Activated CD4-positive, alpha-beta memory T cell treated with anti-CD3 and anti-CD28 coated beads, Interleukin-2, amount 10 ng/mL, durations not matched to agents 7 days and 5 days (primary cell): ENCODE measurements at regions not wholly inside any gene's neighbourhood (a gene's known extent, or its start where the extent isn't known, plus 50 kb on each side); places are given as distances from the start of the nearest gene placed in this dataset.
"Not testable (repeated sequence)": the region's sequence is repeated elsewhere in the genome, so short reads cannot be mapped to it uniquely, and the experiment has no call there.

Experiments used
- CTCF ChIA-PET: fragments of 350-600 bp; sonication (Branson Sonifier 250); formaldehyde crosslinking; loops from one replicate; lab custom pipeline; 2021; ENCODE audit warnings: antibody characterized with exemption, inconsistent platforms; lab: Charles Lee
- POLR2A ChIA-PET: fragments of 350-600 bp; sonication (Branson Sonifier 250); formaldehyde crosslinking; loops from one replicate; lab custom pipeline; 2021; ENCODE audit warnings: antibody characterized with exemption; lab: Charles Lee
- DNase-seq: peaks from one replicate; pipeline ENCODE4 v3.0.0-alpha.2; 2020
- H3K27ac Mint-ChIP-seq: one replicate; pipeline ENCODE4 v1.8.0; 2021; ENCODE audit warnings: mild to moderate bottlenecking, mixed read lengths
- H3K27me3 Mint-ChIP-seq: one replicate; pipeline ENCODE4 v1.8.0; 2021; ENCODE audit warnings: mixed read lengths
- H3K36me3 Mint-ChIP-seq: one replicate; pipeline ENCODE4 v1.8.0; 2021; ENCODE audit warnings: low read depth, mixed read lengths
- H3K4me1 Mint-ChIP-seq: one replicate; pipeline ENCODE4 v1.8.0; 2021; ENCODE audit warnings: mixed read lengths
- H3K4me3 Mint-ChIP-seq: one replicate; pipeline ENCODE4 v1.8.0; 2021; ENCODE audit warnings: mild to moderate bottlenecking, mixed read lengths
- H3K9me3 Mint-ChIP-seq: one replicate; pipeline ENCODE4 v1.8.0; 2021; ENCODE audit warnings: mixed read lengths

GRCh38 chr5:167351316-167351715 lies 940.1 kb upstream of the WWC1 start:
- Mint-ChIP-seq H3K9me3 (no peaks in the 10 kb centered on the region), H3K36me3 (no peaks in the 10 kb centered on the region), H3K4me3 (no peak overlapping the region), H3K27ac (no peak overlapping the region), H3K4me1 (no peaks in the 10 kb centered on the region), H3K27me3 (no peaks in the 10 kb centered on the region)
- no peak for DNase-seq
- ChIA-PET CTCF (no interaction called here), POLR2A (no interaction called here)

DNA sequence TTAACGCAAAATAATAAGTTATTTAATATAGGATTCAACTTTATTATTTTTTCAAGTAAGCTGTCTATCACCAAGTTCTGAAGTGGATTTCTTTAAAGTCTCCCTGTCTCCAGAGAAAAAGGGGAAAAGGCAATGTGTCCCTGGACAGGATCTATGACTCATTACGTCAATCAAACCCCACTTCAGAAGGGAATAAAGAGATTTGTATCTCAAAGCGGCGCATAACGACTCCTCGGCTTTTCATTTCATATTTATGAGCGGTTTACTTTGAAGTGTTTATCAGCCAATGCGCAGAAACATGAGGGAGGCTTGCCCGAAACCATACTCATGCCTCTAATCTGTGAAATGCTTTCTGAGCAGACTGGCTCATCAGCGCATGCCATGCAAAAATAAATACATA lies 938.6 kb upstream of the WWC1 start:
- POLR2A ChIA-PET: no interaction called here
- no peak overlapping the region for H3K27ac Mint-ChIP-seq
- H3K27me3 Mint-ChIP-seq: no peaks in the 10 kb centered on the region
- CTCF ChIA-PET: no interaction called here
- no peak for DNase-seq
- no peak overlapping the region for H3K4me3 Mint-ChIP-seq
- H3K36me3 Mint-ChIP-seq: no peaks in the 10 kb centered on the region
- no peaks in the 10 kb centered on the region for H3K4me1 Mint-ChIP-seq
- H3K9me3 Mint-ChIP-seq: no peaks in the 10 kb centered on the region

- ChIA-PET POLR2A (no interaction called here), CTCF (no interaction called here)
- H3K36me3 Mint-ChIP-seq: no peaks in the 10 kb centered on the region
- no peaks in the 10 kb centered on the region for H3K27me3 Mint-ChIP-seq
- no peak overlapping the region for H3K4me3 Mint-ChIP-seq
- H3K27ac Mint-ChIP-seq: no peak overlapping the region
- DNase-seq: no peak
- H3K9me3 Mint-ChIP-seq: no peaks in the 10 kb centered on the region
- H3K4me1 Mint-ChIP-seq: no peaks in the 10 kb centered on the region
Measured at GRCh38 chr5:167355346-167355745, 936.1 kb upstream of the WWC1 start.

- no peak overlapping the region for H3K27ac Mint-ChIP-seq
- no peaks in the 10 kb centered on the region for H3K27me3 Mint-ChIP-seq
- H3K9me3 Mint-ChIP-seq: peaks cover 2% of the 10 kb centered on the region
- CTCF ChIA-PET: no interaction called here
- no peaks in the 10 kb centered on the region for H3K36me3 Mint-ChIP-seq
- H3K4me1 Mint-ChIP-seq: no peaks in the 10 kb centered on the region
- POLR2A ChIA-PET: no interaction called here
- DNase-seq: no peak
- H3K4me3 Mint-ChIP-seq: no peak overlapping the region
Measured at GRCh38 chr5:167356374-167356773, 935.1 kb upstream of the WWC1 start.

GRCh38 chr5:167358868-167359492 lies 932.5 kb upstream of the WWC1 start:
- ChIA-PET POLR2A (no interaction called here), CTCF (no interaction called here)
- Mint-ChIP-seq H3K9me3 (peaks cover 7% of the 10 kb centered on the region), H3K36me3 (no peaks in the 10 kb centered on the region), H3K4me1 (no peaks in the 10 kb centered on the region), H3K27me3 (no peaks in the 10 kb centered on the region), H3K4me3 (no peak overlapping the region), H3K27ac (no peak overlapping the region)
- DNase-seq: no peak

- Mint-ChIP-seq H3K4me3 (no peak overlapping the region), H3K36me3 (no peaks in the 10 kb centered on the region), H3K4me1 (no peaks in the 10 kb centered on the region), H3K27me3 (no peaks in the 10 kb centered on the region), H3K9me3 (peaks cover 7% of the 10 kb centered on the region), H3K27ac (no peak overlapping the region)
- ChIA-PET CTCF (no interaction called here), POLR2A (no interaction called here)
- no peak for DNase-seq
Measured at GRCh38 chr5:167361795-167362194, 929.6 kb upstream of the WWC1 start.

GRCh38 chr5:167363065-167363464 lies 928.4 kb upstream of the WWC1 start:
- Mint-ChIP-seq H3K27me3 (no peaks in the 10 kb centered on the region), H3K4me3 (no peak overlapping the region), H3K27ac (no peak overlapping the region), H3K4me1 (no peaks in the 10 kb centered on the region), H3K36me3 (no peaks in the 10 kb centered on the region), H3K9me3 (peaks cover 7% of the 10 kb centered on the region)
- POLR2A ChIA-PET: no interaction called here
- CTCF ChIA-PET: no interaction called here
- DNase-seq: no peak

DNA sequence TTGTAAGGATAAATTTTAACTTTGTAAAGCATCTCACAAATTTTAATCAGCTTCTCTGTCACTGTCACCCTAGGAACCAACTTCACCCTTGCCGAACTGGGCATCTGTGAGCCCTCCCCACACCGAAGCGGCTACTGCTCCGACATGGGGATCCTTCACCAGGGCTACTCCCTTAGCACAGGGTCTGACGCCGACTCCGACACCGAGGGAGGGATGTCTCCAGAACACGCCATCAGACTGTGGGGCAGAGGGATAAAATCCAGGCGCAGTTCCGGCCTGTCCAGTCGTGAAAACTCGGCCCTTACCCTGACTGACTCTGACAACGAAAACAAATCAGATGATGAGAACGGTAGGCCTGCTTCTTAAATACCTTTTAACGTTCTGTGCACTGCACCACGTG lies 916.3 kb upstream of the WWC1 start:
- POLR2A ChIA-PET: no interaction called here
- CTCF ChIA-PET: no interaction called here
- Mint-ChIP-seq H3K27ac (no peak overlapping the region), H3K36me3 (no peaks in the 10 kb centered on the region), H3K9me3 (no peaks in the 10 kb centered on the region), H3K4me3 (no peak overlapping the region), H3K4me1 (no peaks in the 10 kb centered on the region), H3K27me3 (no peaks in the 10 kb centered on the region)
- DNase-seq: no peak

- Mint-ChIP-seq H3K9me3 (no peaks in the 10 kb centered on the region), H3K27ac (no peak overlapping the region), H3K36me3 (no peaks in the 10 kb centered on the region), H3K27me3 (no peaks in the 10 kb centered on the region), H3K4me3 (no peak overlapping the region), H3K4me1 (no peaks in the 10 kb centered on the region)
- CTCF ChIA-PET: no interaction called here
- POLR2A ChIA-PET: no interaction called here
- no peak for DNase-seq
Measured at GRCh38 chr5:167378894-167379723, 912.3 kb upstream of the WWC1 start.

GRCh38 chr5:167381457-167381856 lies 910.0 kb upstream of the WWC1 start:
- no peak for DNase-seq
- no peaks in the 10 kb centered on the region for H3K36me3 Mint-ChIP-seq
- CTCF ChIA-PET: no interaction called here
- no peaks in the 10 kb centered on the region for H3K27me3 Mint-ChIP-seq
- H3K4me3 Mint-ChIP-seq: no peak overlapping the region
- POLR2A ChIA-PET: no interaction called here
- no peak overlapping the region for H3K27ac Mint-ChIP-seq
- no peaks in the 10 kb centered on the region for H3K9me3 Mint-ChIP-seq
- no peaks in the 10 kb centered on the region for H3K4me1 Mint-ChIP-seq

GRCh38 chr5:167389537-167389936 lies 901.9 kb upstream of the WWC1 start:
- H3K4me3 Mint-ChIP-seq: no peak overlapping the region
- no peaks in the 10 kb centered on the region for H3K36me3 Mint-ChIP-seq
- no peak overlapping the region for H3K27ac Mint-ChIP-seq
- no peaks in the 10 kb centered on the region for H3K4me1 Mint-ChIP-seq
- ChIA-PET CTCF (no interaction called here), POLR2A (no interaction called here)
- no peak for DNase-seq
- no peaks in the 10 kb centered on the region for H3K27me3 Mint-ChIP-seq
- H3K9me3 Mint-ChIP-seq: peaks cover 15% of the 10 kb centered on the region

GRCh38 chr5:167391286-167391685 lies 900.2 kb upstream of the WWC1 start:
- POLR2A ChIA-PET, H3K27me3 Mint-ChIP-seq, H3K36me3 Mint-ChIP-seq, H3K27ac Mint-ChIP-seq, DNase-seq, H3K4me1 Mint-ChIP-seq, H3K4me3 Mint-ChIP-seq: not testable (repeated sequence)
- peaks cover 15% of the 10 kb centered on the region for H3K9me3 Mint-ChIP-seq
- CTCF ChIA-PET: interaction anchor here (0.7 kb wide), 1 partner anchor 413 kb away, joined by 4 read pairs; no protein-coding TSS in a partner anchor

GRCh38 chr5:167392240-167392639 lies 899.2 kb upstream of the WWC1 start:
- peaks cover 15% of the 10 kb centered on the region for H3K9me3 Mint-ChIP-seq
- H3K27ac Mint-ChIP-seq: no peak overlapping the region
- ChIA-PET CTCF (no interaction called here), POLR2A (no interaction called here)
- H3K4me3 Mint-ChIP-seq: no peak overlapping the region
- no peak for DNase-seq
- H3K4me1 Mint-ChIP-seq: no peaks in the 10 kb centered on the region
- no peaks in the 10 kb centered on the region for H3K36me3 Mint-ChIP-seq
- H3K27me3 Mint-ChIP-seq: no peaks in the 10 kb centered on the region

DNA sequence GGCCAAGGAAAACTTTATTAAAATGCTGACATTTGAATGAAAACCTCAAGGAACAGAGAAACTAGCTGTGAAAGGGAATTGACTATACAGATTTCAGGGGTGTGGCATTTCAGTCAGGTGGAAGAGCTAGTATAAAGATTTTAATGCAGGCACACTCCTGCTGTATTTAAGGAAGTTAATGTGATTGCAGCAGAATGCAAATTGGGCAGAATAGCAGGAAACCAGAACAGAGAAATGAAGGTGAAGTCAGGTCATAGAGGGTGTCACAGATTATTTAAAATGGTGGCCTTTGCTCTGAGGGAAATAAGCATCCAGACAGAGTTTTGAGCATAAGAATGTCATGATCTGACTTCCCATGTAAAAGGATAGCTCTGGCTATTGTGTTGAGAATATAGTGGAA lies 898.1 kb upstream of the WWC1 start:
- Mint-ChIP-seq H3K9me3 (peaks cover 8% of the 10 kb centered on the region), H3K27me3 (no peaks in the 10 kb centered on the region), H3K4me3 (no peak overlapping the region), H3K36me3 (no peaks in the 10 kb centered on the region), H3K27ac (no peak overlapping the region), H3K4me1 (no peaks in the 10 kb centered on the region)
- POLR2A ChIA-PET: no interaction called here
- CTCF ChIA-PET: no interaction called here
- DNase-seq: no peak
